Erythroblast (primary cell): ENCODE measurements at regions not wholly inside any gene's neighbourhood (a gene's known extent, or its start where the extent isn't known, plus 50 kb on each side); places are given as distances from the start of the nearest gene placed in this dataset.

Experiments
- DNase-seq, 2 experiments: peaks; one replicate each; lab custom pipeline; 2025; lab: John Stamatoyannopoulos, UW
- GATA1 ChIP-seq: IDR thresholded peaks from 2 replicates; pipeline ENCODE4 v1.6.1; 2011; ENCODE audit warnings: low read depth, mild to moderate bottlenecking, control low read depth, low read length, moderate library complexity
- POLR2A ChIP-seq: IDR thresholded peaks from 2 replicates; pipeline ENCODE4 v1.6.1; 2011; ENCODE audit warnings: mild to moderate bottlenecking, low read length

GRCh38 chr1:81435175-81435574 is 365.6 kb upstream of the ADGRL2 start:
- no peak for DNase-seq
- TF ChIP-seq POLR2A, result no peak
- no peak for TF ChIP-seq GATA1

- no peak for DNase-seq
- TF ChIP-seq POLR2A (no peak), GATA1 (no peak)
These were observed 367.1 kb upstream of the ADGRL2 start for GRCh38 chr1:81433676-81434075.

GRCh38 chr1:81432654-81433109 is 368.1 kb upstream of the ADGRL2 start:
- TF ChIP-seq GATA1, result no peak
- no peak for TF ChIP-seq POLR2A
- DNase-seq, result no peak

GRCh38 chr1:81432059-81432458 is 368.7 kb upstream of the ADGRL2 start:
- DNase-seq, result no peak
- no peak for TF ChIP-seq GATA1
- no peak for TF ChIP-seq POLR2A

- TF ChIP-seq POLR2A, result no peak
- TF ChIP-seq GATA1, result no peak
- DNase-seq, result no peak
These were observed 369.1 kb upstream of the ADGRL2 start for GRCh38 chr1:81431624-81432000.

- DNase-seq, result no peak
- no peak for TF ChIP-seq POLR2A
- TF ChIP-seq GATA1, result no peak
These were observed 369.6 kb upstream of the ADGRL2 start for GRCh38 chr1:81430955-81431623.

GRCh38 chr1:81430236-81430938 is 370.3 kb upstream of the ADGRL2 start:
- no peak for TF ChIP-seq GATA1
- TF ChIP-seq POLR2A, result no peak

GRCh38 chr1:81428998-81429397 is 371.7 kb upstream of the ADGRL2 start:
- no peak for TF ChIP-seq GATA1
- TF ChIP-seq POLR2A, result no peak
- DNase-seq, result no peak

More at GRCh38 chr1:81430236-81430938, 370.3 kb upstream of the ADGRL2 start:
- no peak for DNase-seq

- TF ChIP-seq GATA1 (no peak), POLR2A (no peak)
- DNase-seq, result no peak
These were observed 375.9 kb upstream of the ADGRL2 start for GRCh38 chr1:81424816-81425215.

GRCh38 chr1:81424061-81424460 is 376.7 kb upstream of the ADGRL2 start:
- DNase-seq, result no peak
- TF ChIP-seq GATA1, result no peak
- no peak for TF ChIP-seq POLR2A

GRCh38 chr1:81420760-81421159 is 380.0 kb upstream of the ADGRL2 start:
- no peak for DNase-seq
- TF ChIP-seq GATA1 (no peak), POLR2A (no peak)

GRCh38 chr1:81414488-81415015 is 386.2 kb upstream of the ADGRL2 start:
- no peak for TF ChIP-seq GATA1
- TF ChIP-seq POLR2A, result no peak
- peak; percentile 20 to 42 for DNase-seq

- TF ChIP-seq POLR2A, result no peak
- no peak for TF ChIP-seq GATA1
- DNase-seq, result no peak
These were observed 387.8 kb upstream of the ADGRL2 start for GRCh38 chr1:81412954-81413353.

GRCh38 chr1:81410941-81411340 is 389.8 kb upstream of the ADGRL2 start:
- no peak for TF ChIP-seq GATA1
- no peak for TF ChIP-seq POLR2A
- DNase-seq, result no peak
